ENCODE measurements at regions not wholly inside any gene's neighbourhood (a gene's known extent, or its start where the extent isn't known, plus 50 kb on each side); places are given as distances from the start of the nearest gene placed in this dataset.
A peak's percentile ranks its signal among the peaks of the same experiment; 100 is the strongest.

DNA sequence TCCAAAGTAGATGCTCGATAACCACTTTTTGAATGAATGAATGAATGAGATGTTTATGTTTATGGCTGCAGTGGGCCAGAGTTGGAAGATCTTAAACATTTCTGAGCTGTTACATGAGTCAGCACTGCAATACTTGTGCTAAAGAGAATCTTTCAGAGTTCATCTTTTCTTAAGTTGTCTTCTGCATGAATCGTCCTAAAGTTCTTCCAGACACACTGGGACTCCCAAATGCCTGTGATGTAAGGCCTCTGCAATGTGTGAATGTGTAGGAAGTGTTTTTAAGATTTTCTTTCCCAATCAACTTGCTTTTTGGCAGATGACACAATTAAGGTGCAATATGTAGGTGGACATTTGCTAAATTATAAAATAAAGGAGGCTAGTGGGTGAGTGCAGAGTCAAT lies 50.3 kb upstream of the TRIM9 start:
- DNase-seq = no peak

DNA sequence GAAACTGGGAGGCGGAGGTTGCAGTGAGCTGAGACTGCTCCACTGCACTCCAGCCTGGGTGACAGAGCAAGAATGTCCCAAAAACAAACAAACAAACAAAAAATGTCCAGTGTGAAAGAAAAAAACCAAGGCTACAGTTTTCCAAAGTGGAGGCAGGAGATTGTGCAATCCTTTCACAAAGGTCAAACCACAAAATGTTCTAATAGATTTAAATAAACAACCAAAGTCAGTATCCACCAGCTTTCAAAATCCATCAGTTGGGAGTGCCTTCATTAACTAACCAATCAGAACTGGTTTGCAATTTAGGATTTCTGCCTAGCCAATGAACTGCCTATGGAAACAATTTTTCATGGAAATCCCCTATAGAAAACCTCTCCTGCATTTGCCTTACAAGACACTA lies 52.3 kb upstream of the TRIM9 start:
- no peak for DNase-seq

DNA sequence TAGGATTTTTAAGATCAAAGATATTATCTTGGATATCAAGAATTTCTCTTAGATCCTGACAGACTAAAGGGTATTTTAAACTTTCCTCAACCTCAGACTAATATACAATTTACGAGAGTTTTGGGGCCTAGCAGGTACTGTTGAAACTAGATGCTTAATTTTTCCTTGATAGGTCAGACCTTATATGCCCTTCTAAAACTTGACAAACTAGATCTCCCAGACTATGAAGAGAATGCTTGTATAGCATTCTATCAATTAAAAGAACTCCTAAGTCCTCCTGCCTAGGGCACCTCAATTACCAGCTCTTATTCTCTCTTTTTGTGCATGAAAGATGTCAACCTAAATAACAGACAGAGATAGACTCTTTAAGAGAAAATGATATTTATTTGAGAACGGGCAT lies 60.4 kb upstream of the TRIM9 start:
- DNase-seq = no peak

DNA sequence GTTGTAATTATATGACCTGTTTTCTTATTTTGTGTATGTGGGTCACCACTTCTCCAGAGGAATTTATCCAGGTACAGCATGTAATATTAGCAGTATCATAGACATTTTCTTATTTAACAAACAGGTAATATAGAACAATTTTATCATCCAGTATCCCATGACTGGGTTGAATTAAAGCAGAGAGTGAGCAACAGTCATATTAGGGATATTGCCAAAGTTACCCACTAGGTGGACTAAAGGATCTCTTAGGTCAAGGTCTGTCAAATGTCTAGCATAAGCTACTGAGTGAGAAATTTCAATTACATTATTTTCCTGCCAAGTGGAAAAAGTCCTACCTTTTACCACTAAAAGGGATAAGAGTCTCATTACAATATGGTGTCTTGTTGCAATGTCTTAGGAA lies 62.1 kb upstream of the TRIM9 start:
- peak; percentile 79 for DNase-seq

DNA sequence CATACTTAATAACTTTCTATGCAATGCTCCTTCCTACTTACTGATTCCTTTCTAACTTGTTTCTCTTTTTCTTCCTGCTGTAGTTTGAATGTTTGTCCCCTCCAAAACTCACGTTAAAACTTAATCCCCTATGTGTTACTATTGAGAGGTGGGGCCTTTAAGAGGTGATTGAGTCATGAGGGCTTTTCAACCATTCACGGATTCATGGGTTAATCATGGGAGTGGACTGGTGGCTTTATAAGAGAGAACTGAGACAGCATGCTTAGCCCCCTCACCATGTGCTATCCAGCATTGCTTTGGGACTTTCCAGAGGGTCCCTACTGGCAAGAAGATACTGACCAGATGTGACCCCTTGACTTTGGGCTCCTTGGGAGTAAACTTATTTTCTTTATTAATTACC lies 66.0 kb upstream of the TRIM9 start:
- no peak for DNase-seq

DNA sequence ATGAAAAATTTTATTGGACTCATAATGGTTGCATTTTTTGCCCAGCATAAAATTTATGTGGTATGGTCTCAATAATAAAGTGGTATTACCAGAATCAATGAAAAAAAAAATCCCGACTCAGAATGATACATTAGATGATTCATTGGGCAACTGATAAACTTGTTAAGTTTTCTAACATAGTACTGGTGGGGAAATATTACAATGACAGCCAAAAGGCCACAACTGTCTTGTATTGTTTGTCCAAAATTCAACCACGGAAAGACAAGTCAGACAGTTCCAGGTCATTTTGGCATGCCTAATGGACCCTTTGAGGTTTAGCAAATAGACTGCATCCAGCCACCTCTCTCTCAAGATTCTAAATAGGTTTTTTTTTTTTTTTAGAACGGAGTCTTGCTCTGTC lies 70.5 kb upstream of the TRIM9 start:
- DNase-seq = no peak

DNA sequence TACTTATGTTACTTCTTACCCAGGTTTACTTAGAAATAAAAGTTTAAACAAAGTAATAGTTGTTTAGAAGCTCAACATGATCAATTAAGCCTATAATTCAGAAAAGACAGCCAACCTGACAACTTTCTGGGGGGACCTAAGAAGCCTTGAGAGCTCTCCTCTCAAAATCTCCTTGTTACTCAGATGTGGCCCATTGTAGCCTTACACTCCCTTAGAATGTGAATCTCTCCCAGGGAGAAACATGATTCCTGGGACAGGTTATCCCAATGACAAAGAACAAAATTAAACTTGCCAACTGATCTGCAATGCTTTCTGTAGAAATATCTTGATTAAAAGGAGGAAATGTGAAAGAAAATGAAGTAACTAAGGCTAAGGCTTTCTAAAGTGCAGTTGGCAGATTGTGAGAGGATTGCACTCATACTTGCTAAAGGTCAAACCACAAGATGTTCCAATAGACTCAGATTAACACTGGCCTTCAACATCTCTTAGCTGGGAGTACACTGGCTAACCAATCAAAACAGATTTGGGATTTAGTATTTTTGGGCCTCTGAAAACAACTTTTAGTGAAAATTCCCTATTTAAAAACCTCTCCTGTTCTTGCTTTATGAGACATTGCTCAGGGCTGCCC lies 72.3 kb upstream of the TMX1 start:
- no peak for DNase-seq

DNA sequence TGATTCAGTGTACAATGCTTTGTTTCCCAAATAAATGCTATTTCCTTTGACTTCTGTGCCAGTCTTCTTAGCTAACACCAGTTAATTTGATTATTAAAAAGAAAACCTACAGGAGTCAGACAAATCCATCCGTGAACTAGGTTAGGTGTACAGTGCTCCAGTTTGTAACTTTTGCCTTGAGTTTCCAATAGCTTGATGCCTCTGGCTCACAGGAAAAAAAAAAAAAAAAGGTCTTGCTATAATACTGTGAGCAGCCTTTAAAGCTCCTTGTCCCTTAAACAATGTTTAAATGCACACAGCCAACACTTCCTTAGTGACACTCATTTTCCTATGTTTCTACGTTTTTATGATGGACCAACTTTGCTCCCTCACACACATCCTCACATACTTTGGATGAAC lies 71.8 kb upstream of the TMX1 start:
- no peak for DNase-seq

DNA sequence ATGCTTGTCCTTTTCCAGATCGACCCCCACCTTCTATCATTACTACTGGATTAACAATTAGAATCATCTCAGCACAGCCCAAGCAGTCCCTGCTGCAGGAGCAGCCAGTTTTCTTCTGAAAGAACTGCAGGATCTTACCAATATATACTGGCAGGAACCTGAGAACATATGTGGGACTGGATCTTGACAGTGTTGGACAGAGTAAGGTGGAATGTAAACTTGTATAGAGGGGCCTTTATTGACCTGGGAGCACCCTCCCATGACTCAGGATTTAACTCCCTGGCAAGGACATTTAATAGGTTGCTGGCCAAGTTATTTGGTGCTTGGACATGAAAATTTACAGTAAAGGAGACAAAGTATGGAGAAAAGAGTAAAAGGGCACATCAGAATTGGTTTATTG lies 66.2 kb upstream of the TMX1 start:
- no peak for DNase-seq

DNA sequence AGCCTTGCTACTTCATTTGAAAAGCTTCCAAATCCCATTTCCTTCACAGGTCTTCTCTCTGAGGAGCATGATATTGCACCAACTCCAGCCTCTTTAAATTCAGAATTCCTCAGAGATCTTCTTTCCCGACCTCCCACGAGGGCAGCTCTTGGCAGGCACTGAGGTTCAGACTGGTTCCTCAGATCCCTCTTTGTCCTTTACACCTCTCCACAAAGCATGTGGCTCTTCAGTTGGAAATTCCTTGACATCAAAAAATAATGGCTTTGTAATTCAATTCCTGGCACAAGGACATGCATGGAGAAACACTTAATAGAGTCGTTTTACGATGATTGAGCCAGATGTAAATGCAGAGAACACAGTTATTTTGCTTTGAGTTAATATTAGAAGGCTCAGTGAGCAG lies 63.2 kb upstream of the TMX1 start:
- no peak for DNase-seq

DNA sequence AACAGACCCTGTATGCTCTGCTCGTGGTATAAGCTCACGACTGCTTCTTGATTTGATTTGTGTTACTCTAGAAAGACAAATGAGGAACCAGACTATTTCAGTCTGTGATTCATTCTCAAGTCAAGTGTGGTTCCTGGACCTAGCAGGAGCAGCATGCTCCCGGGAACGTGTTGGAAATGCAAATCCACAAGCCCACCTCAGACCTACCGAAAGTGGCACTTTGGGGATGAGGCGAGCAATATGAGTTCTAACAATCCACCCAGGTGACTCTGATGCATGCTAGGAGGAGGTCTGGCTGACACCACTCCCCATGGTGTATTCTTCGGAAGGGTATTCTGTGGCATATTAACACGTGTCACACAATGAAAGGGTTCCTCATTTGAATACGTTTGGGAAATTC lies 59.5 kb upstream of the TMX1 start:
- DNase-seq = no peak

DNA sequence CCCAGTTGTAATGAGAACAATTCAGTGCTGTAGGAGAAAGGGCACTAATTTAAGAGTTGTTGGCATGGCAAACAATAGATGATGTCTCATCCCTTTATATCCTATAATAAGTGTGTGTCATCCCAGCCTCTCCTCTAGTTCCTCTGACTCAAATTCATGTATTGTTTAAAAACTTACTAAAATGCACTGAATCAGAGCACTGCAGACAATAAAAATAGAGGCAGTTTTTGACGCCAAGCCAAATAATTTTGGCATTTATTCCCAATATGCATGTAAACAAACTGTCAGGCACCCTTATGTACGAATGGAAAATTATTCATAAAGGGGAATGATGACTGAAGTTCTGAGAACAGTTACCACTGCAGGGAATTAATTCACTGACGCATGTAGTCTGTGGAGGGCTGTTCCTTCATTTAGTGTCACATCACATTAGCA lies 57.9 kb upstream of the TMX1 start:
- peak; percentile 31 for DNase-seq

DNA sequence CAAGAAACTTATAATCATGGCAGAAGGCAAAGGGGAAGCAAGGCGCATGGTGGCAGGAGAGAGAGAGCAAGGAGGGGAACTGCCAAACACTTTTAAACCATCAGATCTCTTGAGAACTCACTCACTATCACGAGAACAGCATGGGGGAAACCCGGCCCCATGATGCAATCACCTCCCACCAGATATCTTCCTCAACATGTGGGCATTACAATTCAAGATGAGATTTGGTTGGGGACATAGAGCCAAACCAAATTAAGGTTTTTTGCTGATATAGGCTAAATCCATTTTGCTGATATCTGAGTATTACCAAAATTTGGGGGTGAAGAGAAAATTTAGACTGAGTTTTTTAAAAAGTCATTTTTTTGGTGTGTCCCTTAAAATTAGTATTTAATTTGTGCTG lies 54.9 kb upstream of the TMX1 start:
- DNase-seq = no peak

DNA sequence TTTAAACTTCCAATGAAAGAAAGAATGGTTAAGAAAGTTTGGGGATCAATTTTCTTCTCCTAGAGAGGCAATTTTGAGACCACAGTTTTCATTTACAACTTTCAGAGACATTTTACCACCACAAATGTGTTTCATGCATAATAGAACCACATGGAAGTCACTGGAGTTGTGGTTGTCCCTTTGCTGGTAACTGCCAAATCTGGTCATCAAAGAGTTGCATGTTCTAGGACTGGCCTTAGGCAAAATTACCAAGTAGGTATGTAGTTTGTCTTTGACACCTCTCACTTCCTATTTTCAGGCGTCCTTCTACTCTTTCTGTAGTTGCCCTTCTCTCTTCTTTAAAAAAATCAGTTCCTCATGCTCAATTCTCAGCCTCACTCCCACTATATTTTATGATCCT lies 54.3 kb upstream of the TMX1 start:
- no peak for DNase-seq

DNA sequence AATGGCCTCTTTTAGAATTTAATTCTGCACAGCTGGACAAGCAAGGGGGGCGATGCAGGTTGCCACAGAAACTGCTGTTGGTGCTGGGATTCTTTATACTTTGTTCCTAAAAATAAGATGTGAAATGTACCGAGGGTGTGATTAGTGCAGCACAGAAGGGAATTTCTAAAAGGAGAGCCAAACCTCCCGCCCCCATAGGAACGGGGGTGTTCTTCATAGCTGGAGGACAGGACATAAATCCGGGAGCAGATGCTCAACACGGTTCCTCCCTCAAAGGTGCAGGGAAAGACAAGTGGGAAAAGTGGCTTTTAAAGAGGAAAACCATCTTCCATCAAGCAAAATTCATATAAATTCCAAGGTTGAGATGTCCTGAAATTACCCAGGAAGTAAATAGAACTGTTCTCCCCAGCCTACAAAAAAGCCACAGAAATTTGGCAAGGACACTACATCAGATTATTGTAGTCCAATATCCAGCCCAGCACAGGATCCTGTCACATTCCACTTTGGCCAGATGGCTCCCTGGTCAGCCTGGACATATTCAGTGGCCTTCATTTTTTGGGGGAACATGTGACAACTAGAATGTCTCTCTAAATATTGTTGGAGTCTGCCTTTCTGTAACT lies 51.4 kb upstream of the TMX1 start:
- DNase-seq = no peak

DNA sequence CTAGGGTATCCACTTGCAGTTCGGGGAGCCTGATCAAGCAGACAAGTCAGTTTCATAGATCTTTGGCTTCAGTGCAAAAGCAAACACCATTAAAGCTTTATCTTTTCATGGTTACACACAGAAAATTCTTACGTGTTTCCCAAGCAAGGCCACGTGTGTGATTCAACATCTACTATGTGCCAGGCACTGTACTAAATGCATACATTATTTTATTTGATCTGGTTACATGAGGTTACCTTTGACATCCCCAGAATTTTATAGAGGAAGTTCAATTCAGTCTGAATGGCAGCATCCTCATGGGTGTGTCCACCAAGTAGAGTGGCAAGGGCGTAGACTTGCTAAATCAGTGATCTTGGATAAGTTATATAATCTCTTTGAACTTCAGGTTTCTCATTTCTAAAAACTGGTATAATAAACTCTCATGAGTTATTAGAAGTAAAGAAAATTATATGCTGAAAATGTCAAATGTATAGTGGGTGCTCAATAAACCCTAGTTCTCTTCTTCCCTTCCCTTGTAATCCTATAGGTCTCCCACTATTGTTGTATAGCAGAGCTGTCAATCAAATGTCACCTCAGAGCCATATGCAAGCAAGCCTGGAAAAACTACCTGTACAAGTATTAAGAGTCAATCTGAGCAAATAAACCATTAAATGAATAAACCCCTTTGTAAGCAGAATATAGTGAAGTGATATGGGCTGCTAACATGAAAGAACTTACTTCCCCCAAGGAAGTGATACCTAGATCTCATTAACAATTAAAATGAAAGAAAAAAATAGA lies 50.3 kb upstream of the TMX1 start:
- no peak for DNase-seq
